SU-DHL-6 (cell line): ENCODE measurements at regions not wholly inside any gene's neighbourhood (a gene's known extent, or its start where the extent isn't known, plus 50 kb on each side); places are given as distances from the start of the nearest gene placed in this dataset.

Source experiments
- H2AFZ ChIP-seq: fragments of 200-600 bp; sonication (generic); 2 replicates; pipeline ENCODE4 v1.6.1; 2014; ENCODE audit warnings: low read depth, mild to moderate bottlenecking, moderate library complexity, mixed read lengths, antibody characterized with exemption, low read length; ENCODE audit not compliant: severe bottlenecking
- H3F3A ChIP-seq: fragments of 200-600 bp; shearing (Covaris generic); 2 replicates; pipeline ENCODE4 v1.6.0; 2016; ENCODE audit warnings: antibody characterized with exemption, mild to moderate bottlenecking; ENCODE audit not compliant: insufficient read depth
- H3K27ac ChIP-seq: fragments of 200-600 bp; sonication (generic); 2 replicates; pipeline ENCODE4 v1.5.1; 2016; ENCODE audit warnings: low read depth, mild to moderate bottlenecking, low read length, moderate library complexity, mixed read lengths
- H3K27me3 ChIP-seq: fragments of 200-600 bp; sonication (generic), shearing (Covaris generic); 2 replicates; pipeline ENCODE4 v1.6.0; 2014; ENCODE audit warnings: mild to moderate bottlenecking, low read length
- H3K36me3 ChIP-seq: fragments of 200-600 bp; sonication (generic); 2 replicates; pipeline ENCODE4 v1.6.1; 2014; ENCODE audit warnings: mild to moderate bottlenecking, low read length, mixed read lengths
- H3K4me2 ChIP-seq: fragments of 300-600, 200-600 bp; shearing (Covaris generic), sonication (generic); 2 replicates; pipeline ENCODE4 v1.6.0; 2014; ENCODE audit warnings: low read length, low read depth, mild to moderate bottlenecking; ENCODE audit not compliant: poor library complexity, severe bottlenecking
- H3K4me3 ChIP-seq: fragments of 200-600 bp; sonication (generic); 2 replicates; pipeline ENCODE4 v1.5.1; 2014; ENCODE audit warnings: antibody characterized with exemption, low read length, mild to moderate bottlenecking, mixed read lengths; ENCODE audit not compliant: insufficient read depth, poor library complexity, severe bottlenecking
- H3K79me2 ChIP-seq: fragments of 200-600 bp; sonication (generic); 2 replicates; pipeline ENCODE4 v1.6.1; 2014; ENCODE audit warnings: mild to moderate bottlenecking, low read length, moderate library complexity; ENCODE audit not compliant: insufficient read depth
- H3K9ac ChIP-seq: fragments of 200-600 bp; sonication (generic); 2 replicates; pipeline ENCODE4 v1.7.0; 2014; ENCODE audit warnings: mild to moderate bottlenecking, low read length
- H3K9me2 ChIP-seq: fragments of 200-600 bp; sonication (generic); replicated peaks from 2 replicates; pipeline ENCODE4 v1.6.1; 2014; ENCODE audit warnings: low read length; ENCODE audit not compliant: insufficient read depth
- H3K9me3 ChIP-seq: fragments of 200-600 bp; sonication (generic); 2 replicates; pipeline ENCODE4 v1.6.1; 2014; ENCODE audit warnings: low read length, mixed read lengths; ENCODE audit not compliant: insufficient read depth
- H4K20me1 ChIP-seq: fragments of 200-600 bp; sonication (generic); 2 replicates; pipeline ENCODE4 v1.6.1; 2014; ENCODE audit warnings: low read depth, mild to moderate bottlenecking, antibody characterized with exemption, low read length, moderate library complexity, mixed read lengths
- EZH2phosphoT487 ChIP-seq: fragments of 200-600 bp; sonication (generic), shearing (Covaris generic); conservative IDR thresholded peaks from 2 replicates; pipeline ENCODE4 v1.6.1; 2018; ENCODE audit warnings: mild to moderate bottlenecking, antibody characterized with exemption, low read length, moderate library complexity, mixed read lengths
- TF ChIP-seq, protein P1 (sequence below): fragments of 200-600 bp; sonication (generic); IDR thresholded peaks from one replicate; pipeline ENCODE4 v1.5.1; 2017; ENCODE audit warnings: antibody characterized with exemption, mild to moderate bottlenecking, low read length, moderate library complexity; ENCODE audit not compliant: insufficient read depth, poor library complexity, severe bottlenecking

DNA sequence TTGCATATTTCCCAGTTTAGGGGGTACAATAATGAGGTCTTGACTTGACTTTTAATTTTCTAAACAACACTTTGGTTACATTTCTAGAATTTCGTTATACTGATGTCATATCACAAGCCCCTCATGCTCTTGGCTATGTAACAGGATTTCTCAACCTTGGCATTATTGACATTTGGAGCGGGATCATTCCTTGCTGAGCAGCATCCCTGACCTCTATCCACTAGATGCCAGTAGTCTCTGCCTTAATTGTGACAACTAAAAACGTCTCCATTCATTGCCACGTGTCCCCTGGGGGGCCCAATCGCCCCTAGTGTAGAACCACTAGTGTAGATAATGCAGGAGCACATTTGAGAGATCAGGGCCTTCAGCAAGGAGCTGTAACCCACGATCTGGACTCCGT lies 234.2 kb upstream of the MID1 start:
- no peaks in the 10 kb centered on the region for H3K27me3 ChIP-seq
- H4K20me1 ChIP-seq, result no peaks in the 10 kb centered on the region
- no peaks in the 10 kb centered on the region for H3K79me2 ChIP-seq
- no peaks in the 10 kb centered on the region for H3K36me3 ChIP-seq
- no peak overlapping the region for H3K4me3 ChIP-seq
- H3K27ac ChIP-seq, result no peak overlapping the region
- no peaks in the 10 kb centered on the region for H3K9me3 ChIP-seq
- no peak for TF ChIP-seq EZH2phosphoT487
- TF ChIP-seq, protein P1, sequence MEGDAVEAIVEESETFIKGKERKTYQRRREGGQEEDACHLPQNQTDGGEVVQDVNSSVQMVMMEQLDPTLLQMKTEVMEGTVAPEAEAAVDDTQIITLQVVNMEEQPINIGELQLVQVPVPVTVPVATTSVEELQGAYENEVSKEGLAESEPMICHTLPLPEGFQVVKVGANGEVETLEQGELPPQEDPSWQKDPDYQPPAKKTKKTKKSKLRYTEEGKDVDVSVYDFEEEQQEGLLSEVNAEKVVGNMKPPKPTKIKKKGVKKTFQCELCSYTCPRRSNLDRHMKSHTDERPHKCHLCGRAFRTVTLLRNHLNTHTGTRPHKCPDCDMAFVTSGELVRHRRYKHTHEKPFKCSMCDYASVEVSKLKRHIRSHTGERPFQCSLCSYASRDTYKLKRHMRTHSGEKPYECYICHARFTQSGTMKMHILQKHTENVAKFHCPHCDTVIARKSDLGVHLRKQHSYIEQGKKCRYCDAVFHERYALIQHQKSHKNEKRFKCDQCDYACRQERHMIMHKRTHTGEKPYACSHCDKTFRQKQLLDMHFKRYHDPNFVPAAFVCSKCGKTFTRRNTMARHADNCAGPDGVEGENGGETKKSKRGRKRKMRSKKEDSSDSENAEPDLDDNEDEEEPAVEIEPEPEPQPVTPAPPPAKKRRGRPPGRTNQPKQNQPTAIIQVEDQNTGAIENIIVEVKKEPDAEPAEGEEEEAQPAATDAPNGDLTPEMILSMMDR, result no peak
- H3K4me2 ChIP-seq, result no peak overlapping the region
- H2AFZ ChIP-seq, result no peak overlapping the region
- no peaks in the 10 kb centered on the region for H3K9me2 ChIP-seq
- H3F3A ChIP-seq, result no peaks in the 10 kb centered on the region
- H3K9ac ChIP-seq, result no peak overlapping the region

- no peaks in the 10 kb centered on the region for H3K9me2 ChIP-seq
- H3K27ac ChIP-seq, result no peak overlapping the region
- no peaks in the 10 kb centered on the region for H3K79me2 ChIP-seq
- TF ChIP-seq, protein P1, result no peak
- no peak for TF ChIP-seq EZH2phosphoT487
- no peak overlapping the region for H3K9ac ChIP-seq
- H3K27me3 ChIP-seq, result no peaks in the 10 kb centered on the region
- no peak overlapping the region for H3K4me2 ChIP-seq
- H3F3A ChIP-seq, result no peaks in the 10 kb centered on the region
- no peaks in the 10 kb centered on the region for H3K9me3 ChIP-seq
- H3K36me3 ChIP-seq, result no peaks in the 10 kb centered on the region
- H2AFZ ChIP-seq, result no peak overlapping the region
- H3K4me3 ChIP-seq, result no peak overlapping the region
- H4K20me1 ChIP-seq, result no peaks in the 10 kb centered on the region
Measured at GRCh38 chrX:10855845-10856244, 235.5 kb upstream of the MID1 start.

GRCh38 chrX:10856797-10857196 lies 236.4 kb upstream of the MID1 start:
- Histone ChIP-seq H3F3A (no peaks in the 10 kb centered on the region), H3K27ac (no peak overlapping the region), H3K9me3 (no peaks in the 10 kb centered on the region), H3K4me2 (no peak overlapping the region), H3K79me2 (no peaks in the 10 kb centered on the region), H3K36me3 (no peaks in the 10 kb centered on the region), H3K9ac (no peak overlapping the region), H3K4me3 (no peak overlapping the region), H3K27me3 (no peaks in the 10 kb centered on the region), H3K9me2 (no peaks in the 10 kb centered on the region), H4K20me1 (no peaks in the 10 kb centered on the region), H2AFZ (no peak overlapping the region)
- TF ChIP-seq, protein P1, result no peak
- TF ChIP-seq EZH2phosphoT487, result no peak
